GM06990 (cell line): ENCODE measurements at regions not wholly inside any gene's neighbourhood (a gene's known extent, or its start where the extent isn't known, plus 50 kb on each side); places are given as distances from the start of the nearest gene placed in this dataset.

Experiments used
- DNase-seq: peaks from one replicate; pipeline ENCODE4 v3.0.0-alpha.2; 2011; ENCODE audit not compliant: insufficient read length; ENCODE audit errors: extremely low read depth
- H3K27me3 ChIP-seq: replicated peaks from 2 replicates; pipeline ENCODE4 v1.6.0; 2011; ENCODE audit warnings: low read length; ENCODE audit not compliant: control insufficient read depth, insufficient read depth
- H3K36me3 ChIP-seq: 2 replicates; pipeline ENCODE4 v1.5.1; 2011; ENCODE audit warnings: low read length; ENCODE audit not compliant: control insufficient read depth, insufficient read depth
- H3K4me3 ChIP-seq: replicated peaks from 2 replicates; pipeline ENCODE4 v1.5.1; 2011; ENCODE audit warnings: low read depth, mild to moderate bottlenecking, control low read depth, low read length
- TF ChIP-seq, protein P1 (sequence below): IDR thresholded peaks from 2 replicates; pipeline ENCODE4 v1.5.1; 2011; ENCODE audit warnings: low read length, control low read depth, mild to moderate bottlenecking, inconsistent platforms; ENCODE audit not compliant: insufficient read depth, poor library complexity, severe bottlenecking

DNA sequence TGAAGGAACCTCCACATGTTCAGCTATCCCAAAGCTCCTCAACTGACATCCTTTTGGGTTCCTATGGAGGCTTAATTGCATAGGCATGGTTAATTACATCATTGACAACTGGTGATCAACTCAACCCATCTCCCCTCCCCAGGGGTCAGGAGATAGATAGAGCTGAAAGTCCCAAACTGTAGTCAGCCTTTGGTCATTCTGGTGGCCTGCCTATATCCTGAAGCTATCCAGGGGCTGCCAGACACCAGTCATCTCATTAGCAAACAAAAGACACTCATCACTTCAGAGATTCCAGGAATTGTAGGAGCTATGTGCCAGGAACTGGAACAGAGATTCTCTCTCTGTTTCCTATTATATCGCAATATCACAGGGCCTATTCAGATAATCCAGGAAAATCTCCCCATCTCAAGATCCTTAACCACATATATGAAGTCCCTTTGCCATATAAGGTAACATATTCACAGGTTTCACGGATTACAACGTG is 646.5 kb upstream of the GRAMD2B start:
- no peaks in the 10 kb centered on the region for H3K36me3 ChIP-seq
- TF ChIP-seq, protein P1, sequence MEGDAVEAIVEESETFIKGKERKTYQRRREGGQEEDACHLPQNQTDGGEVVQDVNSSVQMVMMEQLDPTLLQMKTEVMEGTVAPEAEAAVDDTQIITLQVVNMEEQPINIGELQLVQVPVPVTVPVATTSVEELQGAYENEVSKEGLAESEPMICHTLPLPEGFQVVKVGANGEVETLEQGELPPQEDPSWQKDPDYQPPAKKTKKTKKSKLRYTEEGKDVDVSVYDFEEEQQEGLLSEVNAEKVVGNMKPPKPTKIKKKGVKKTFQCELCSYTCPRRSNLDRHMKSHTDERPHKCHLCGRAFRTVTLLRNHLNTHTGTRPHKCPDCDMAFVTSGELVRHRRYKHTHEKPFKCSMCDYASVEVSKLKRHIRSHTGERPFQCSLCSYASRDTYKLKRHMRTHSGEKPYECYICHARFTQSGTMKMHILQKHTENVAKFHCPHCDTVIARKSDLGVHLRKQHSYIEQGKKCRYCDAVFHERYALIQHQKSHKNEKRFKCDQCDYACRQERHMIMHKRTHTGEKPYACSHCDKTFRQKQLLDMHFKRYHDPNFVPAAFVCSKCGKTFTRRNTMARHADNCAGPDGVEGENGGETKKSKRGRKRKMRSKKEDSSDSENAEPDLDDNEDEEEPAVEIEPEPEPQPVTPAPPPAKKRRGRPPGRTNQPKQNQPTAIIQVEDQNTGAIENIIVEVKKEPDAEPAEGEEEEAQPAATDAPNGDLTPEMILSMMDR = no peak
- no peak for DNase-seq
- no peak overlapping the region for H3K4me3 ChIP-seq
- no peaks in the 10 kb centered on the region for H3K27me3 ChIP-seq

DNA sequence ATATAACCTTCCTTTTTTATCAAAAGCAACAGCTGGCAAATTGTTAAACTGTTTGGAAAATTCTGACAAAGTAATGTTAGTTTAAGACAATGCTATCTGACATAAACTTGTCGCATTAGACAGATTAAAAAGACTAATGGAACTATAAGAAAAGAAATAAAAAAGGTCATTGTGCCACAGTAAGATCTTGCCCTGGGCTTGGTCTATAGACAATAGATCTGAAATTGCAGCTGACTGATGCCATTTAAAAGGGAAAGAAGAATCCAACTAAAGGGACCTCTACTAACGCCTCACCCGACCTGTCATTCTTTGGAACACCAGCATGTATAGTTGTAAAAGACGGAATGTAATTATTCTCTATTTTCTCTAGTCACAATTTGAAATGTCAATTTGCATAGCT is 644.4 kb upstream of the GRAMD2B start:
- TF ChIP-seq, protein P1 = no peak
- no peaks in the 10 kb centered on the region for H3K36me3 ChIP-seq
- no peak for DNase-seq
- no peaks in the 10 kb centered on the region for H3K27me3 ChIP-seq
- H3K4me3 ChIP-seq = no peak overlapping the region

DNA sequence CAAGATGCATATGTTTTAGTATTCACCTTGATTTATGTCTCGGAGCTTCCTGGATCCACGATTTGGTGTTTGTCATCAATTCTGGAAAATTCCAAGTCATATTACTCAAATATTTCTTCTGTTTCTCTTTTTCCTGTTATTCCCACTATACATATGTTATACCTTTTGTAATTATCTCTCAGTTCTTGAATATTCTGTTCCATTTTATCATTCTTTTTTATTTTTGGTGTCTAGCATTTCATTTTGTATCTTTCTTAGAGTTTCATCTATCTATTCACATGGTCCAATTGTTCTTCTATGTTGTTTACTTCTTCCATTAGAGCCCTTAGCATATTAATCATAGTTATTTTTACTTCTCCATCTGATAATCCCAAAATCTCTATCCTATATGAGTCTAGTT is 637.8 kb upstream of the GRAMD2B start:
- DNase-seq = no peak
- Histone ChIP-seq H3K36me3 (no peaks in the 10 kb centered on the region), H3K4me3 (no peak overlapping the region), H3K27me3 (no peaks in the 10 kb centered on the region)
- TF ChIP-seq, protein P1 = no peak

DNA sequence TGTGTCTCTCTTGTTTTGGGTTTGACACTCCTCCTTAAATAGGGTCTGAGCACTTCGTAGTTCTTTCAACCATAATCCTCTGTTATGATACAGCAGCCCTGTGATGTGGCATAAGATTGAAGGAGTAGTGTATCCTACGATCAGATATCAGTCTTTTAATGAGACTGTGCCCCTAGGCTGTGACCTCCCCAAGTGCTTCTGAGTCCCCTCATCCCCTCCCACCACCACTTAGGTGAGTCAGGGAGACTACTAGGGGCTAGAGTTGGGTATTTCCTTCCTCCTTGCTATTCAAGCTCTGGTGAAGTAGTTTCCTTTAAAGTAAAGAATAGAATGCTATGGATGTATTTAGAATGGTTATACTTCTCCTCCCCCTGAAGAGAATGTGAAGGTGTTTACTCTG is 637.2 kb upstream of the GRAMD2B start:
- H3K4me3 ChIP-seq = no peak overlapping the region
- DNase-seq = no peak
- H3K27me3 ChIP-seq = no peaks in the 10 kb centered on the region
- TF ChIP-seq, protein P1 = no peak
- H3K36me3 ChIP-seq = no peaks in the 10 kb centered on the region

DNA sequence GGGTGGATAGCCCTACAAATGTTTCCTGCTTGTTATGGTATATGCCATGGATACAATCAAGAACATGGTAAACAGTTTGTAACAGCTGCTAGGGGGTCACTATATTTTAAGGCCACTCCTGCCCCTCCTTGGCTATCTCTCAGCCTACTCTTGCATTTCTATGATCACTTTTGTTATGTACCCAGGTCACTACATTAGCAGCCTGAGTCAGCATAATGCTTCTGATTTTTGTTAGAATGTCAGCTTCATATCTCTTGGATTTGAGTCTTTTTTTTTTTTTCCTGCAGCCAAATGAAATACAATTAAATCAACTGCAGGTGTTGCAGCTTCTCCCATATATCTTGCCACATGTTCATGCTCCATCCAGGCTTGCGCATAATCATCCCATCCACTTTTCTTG is 629.7 kb upstream of the GRAMD2B start:
- Histone ChIP-seq H3K27me3 (no peaks in the 10 kb centered on the region), H3K36me3 (no peaks in the 10 kb centered on the region), H3K4me3 (no peak overlapping the region)
- DNase-seq = no peak
- TF ChIP-seq, protein P1 = no peak

DNA sequence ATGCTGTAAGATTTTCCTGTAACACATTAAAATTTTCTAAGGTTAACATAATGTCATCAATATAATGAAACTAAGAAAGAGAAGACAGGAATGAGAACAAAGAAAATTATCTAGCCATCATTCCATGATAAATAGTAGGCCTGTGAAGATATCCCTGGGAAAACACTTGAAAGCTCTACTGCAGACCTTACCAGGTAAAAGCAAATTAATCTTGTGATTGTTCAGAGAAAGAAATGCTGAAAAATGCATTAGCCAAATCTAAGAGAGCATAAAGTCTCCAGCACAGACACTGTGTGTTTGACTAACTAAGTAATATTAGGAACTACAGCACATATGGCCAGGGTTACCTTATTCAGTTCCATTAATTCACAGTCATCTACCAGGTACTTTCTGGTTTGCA is 628.3 kb upstream of the GRAMD2B start:
- TF ChIP-seq, protein P1 = no peak
- no peaks in the 10 kb centered on the region for H3K36me3 ChIP-seq
- no peaks in the 10 kb centered on the region for H3K27me3 ChIP-seq
- no peak overlapping the region for H3K4me3 ChIP-seq
- DNase-seq = no peak
